HG03558 (cell line): ENCODE measurements at regions not wholly inside any gene's neighbourhood (a gene's known extent, or its start where the extent isn't known, plus 50 kb on each side); places are given as distances from the start of the nearest gene placed in this dataset.

Experiments used
- ATAC-seq: cut with Tn5 transposase; IDR thresholded peaks from one replicate; pipeline ENCODE4 v1.9.1; 2021; ENCODE audit warnings: moderate number of reproducible peaks; ENCODE audit not compliant: unreplicated experiment; ENCODE audit errors: extremely low read depth

DNA sequence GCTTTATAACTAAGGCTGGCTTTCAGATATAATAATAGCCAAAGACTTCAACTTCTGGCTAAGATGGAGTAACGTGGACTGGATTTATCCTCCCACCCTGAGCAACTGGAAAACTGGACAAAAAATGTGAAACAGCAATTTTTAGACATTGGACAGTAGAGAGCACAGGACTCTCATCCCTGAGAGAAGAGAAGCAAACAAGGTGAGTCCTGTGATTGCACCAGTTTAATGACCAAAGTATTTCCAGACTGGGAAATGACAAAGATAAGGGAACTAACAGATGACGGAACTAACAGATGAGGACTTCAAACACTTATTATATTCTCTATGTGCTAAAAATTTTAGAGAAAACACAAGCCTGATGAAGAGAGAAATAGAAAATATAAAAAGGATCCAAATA, 175.7 kb upstream of the SLC25A13 start:
- ATAC-seq, result no peak

DNA sequence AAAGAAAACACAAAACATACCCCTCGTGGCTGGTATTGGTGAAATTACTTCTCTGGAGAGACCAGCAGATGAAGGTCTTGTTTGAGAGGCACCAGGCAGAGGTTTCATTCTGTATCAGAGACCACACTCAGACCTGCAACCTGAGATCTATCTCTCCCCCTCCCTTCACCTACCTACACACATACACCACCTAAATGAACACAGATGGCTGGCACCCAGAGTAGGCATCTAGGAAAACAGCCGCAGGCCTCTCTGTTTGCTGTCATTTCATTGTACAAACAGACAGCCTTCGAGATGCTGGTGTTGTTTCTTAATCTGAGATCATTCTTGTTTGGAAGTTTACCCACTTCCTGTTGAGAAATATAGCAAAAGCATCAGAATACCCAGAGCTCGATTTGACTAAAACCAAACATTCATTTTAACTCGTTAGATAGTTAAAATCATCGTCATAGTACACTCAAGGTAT, 173.9 kb upstream of the SLC25A13 start:
- ATAC-seq, result no peak

DNA sequence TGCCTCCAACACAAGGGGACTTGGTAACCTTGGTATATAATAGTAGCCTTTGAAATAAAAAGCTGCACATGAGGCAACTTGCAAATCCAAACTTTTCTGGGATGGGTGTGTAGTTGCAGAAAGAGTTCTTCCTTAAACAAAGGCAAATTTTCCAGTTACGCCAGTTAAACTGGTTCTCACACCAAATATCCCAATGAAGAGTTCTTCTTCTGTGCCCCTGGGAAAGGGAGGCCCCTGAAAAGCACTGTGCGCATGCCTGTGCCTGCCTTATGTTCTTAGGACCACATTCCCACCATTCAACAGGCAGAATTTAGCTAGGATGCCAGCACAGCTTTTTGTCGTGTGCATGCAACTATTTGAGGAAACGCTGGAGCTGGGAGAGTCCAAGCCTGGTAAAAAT, 164.8 kb upstream of the SLC25A13 start:
- ATAC-seq, result no peak

DNA sequence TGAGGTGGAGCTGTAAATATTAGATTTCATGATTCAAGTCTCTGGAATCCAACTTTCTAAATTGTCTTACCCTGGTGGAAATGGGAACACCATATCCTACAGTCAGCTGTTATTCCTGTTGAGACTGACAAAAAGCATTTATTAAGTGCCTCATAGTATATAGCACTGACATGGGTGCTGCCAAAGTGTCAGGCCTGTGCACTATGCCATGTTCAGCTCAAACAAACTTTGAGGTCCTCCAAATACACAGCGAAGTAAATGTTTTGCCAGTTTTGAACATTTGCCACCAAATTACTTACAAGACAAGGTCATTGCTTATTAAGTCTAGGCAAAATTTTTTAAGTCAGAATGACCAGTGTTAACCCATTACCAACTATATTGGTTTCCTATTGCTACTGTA, 162.9 kb upstream of the SLC25A13 start:
- ATAC-seq, result no peak

DNA sequence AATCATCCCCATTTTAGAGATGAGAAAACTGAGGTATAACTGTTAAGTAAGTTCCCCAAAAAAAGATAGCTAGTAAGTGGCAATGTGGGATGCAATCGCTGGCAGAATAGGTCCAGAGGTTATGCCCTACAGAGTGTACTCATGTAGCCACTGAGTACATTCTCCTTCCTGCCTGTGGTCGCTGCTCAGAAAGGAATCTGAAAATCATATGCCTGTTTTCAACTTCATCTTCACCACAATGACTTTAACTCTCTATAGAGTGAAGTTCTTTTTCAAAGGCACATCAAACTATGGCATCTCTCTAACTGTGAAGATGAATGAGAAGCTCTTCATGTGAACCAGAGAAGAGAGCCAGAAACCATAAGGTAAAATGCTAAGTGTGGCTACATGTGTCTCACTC, 162.2 kb upstream of the SLC25A13 start:
- ATAC-seq, result no peak

DNA sequence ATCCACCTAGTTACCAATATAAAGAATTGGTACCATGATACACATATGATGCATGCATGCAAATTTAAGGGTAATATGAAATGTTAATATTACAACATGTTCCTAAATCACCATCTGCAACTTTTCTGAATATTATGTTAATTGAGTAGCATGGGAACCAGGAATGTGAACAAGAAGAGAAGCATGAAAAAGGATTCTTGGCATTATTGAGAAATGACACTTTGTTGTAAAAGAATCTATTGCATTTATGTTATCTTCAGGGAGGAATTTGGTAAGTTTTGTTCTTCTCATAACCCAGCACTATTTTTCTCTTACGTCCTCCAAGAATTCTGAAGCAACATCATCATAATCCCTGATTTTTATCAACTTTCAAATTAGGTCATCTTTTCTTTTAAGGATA, 159.9 kb upstream of the SLC25A13 start:
- ATAC-seq, result no peak

DNA sequence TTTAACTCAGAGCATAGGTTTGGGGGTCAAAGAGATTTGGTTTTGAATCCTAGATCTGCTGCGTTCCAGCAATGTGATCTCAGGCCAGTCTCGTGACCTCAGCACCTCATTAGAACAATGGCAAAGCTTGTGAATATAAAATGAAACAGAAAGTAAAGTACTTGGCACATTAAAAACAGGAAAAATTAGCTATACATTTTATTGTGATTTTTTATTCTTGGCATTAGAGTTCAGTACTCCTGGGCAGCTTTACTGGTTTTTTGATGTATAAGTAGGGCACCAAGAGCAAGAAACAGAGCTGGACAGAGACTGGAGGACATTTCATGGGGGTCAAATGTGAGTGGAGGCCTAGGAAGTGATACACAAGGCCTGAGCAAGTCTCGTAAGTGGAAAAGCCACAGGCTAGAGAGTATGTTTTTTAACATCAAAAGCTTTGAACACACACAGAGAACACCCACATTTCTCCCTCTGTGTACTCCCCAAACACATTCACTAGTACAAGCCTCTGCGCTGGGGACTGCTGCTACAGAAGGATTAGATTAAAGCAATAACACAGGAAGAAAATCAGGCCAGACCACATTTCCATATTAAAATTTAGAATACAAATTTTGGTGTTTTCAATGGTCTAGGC, 157.2 kb upstream of the SLC25A13 start:
- no peak for ATAC-seq

DNA sequence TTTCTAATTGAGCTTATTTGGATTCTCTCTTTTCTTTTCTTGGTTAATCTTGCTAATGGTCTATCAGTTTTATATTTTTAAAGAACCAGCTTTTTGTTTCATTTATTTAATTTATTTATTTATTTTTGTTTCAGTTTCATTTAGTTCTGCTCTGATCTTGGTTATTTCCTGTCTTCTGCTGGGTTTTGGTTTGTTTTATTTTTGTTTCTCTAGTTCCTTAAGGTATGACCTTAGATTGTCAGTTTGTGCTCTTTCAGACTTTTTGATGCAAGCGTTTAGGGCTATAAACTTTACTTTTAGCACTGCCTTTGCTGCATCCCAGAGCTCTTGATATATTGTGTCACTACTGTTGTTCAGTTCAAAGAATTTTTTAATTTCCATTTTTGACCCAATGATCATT, 149.7 kb upstream of the SLC25A13 start:
- ATAC-seq, result no peak

DNA sequence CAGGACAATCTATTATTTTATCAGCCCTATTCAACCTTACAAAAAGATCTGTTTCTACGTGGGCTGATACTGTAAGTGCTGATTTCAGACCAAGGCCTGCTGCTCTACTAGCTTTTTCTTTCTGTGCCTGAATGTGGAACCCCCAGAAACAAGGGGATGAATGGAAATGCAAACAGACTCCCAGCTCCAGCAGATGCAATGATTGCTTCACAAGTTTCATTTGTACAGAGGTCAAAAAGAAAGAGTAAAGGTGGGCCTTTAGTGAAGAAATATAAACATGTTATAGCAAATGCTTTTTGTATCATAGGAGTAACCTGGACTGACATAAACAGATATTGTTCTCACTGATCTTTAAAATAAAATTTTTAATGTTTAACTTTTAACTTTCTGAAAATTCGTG, 130.2 kb upstream of the SLC25A13 start:
- ATAC-seq, result no peak

DNA sequence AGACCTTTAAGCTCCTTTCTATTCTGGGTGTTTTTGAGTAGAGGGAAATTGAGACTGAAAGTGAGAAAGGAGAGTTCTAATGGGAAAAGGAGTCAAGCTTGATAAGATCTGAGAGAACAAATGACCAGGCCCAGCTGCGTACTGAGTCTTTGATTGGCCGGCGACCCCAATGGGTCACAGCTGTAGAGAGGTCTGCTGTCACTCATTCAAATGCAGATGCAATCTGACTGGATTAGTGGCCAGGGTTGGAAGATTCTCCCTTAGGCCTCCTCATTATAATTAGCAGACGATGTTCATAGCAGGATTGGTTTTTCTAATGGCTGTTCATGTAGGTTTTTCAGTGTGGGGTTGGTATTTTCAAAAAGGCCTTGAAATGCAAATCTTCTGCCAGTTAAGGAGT, 127.2 kb upstream of the SLC25A13 start:
- ATAC-seq, result no peak

DNA sequence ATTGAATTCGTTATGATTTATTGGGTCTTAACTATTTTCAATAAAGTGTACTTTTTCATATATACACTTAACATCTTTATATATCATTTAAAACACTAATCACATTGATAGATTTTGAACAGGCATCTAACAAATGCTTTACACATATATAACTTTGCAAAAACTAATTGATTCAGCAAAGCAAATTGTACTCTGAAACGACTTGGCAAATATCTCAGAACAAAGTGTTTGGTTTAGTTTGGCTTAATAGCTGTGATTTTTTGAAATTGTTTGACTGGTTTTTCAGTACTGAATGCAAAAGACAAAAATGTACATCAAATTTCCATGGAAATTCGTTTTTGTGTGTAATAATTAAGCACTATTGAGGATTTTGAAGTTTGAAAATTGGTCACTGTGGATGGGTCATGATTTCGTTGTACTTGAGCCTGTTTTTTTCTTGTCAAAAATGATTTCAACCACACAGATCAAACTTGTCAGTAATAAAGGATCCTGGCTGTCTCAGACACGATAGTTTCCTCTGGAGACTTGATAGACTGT, 125.3 kb upstream of the SLC25A13 start:
- ATAC-seq, result no peak

DNA sequence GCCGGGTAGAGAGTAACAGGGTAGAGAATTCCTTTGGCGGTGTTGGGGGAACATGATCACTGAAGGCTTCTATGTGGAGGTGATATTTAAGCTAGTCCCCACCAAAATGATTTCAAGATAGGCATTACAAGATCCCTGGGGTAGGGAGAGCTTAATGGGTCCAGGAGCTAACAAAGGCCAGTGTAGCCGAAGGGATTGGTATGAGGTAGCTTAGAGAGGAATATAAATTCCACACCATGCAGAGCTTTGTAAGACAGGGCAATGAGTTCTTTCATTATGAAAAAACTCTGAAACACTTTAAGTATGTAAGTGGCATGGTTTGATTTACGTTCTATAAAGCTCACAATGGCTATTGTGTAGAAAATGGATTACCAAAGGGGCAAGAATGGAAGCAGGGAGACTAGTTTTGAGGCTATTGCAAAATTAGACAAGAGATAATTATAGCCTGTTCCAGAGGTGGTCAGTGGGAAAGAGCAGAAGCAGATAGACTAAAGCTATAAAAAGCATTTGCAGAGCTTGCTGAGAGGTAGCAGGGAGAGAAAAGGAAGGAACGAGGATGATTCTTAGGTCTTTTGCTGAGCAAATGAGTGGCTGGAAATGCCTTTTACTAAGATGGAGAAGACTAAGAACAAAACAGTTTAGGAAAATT, 119.7 kb upstream of the SLC25A13 start:
- ATAC-seq, result no peak

DNA sequence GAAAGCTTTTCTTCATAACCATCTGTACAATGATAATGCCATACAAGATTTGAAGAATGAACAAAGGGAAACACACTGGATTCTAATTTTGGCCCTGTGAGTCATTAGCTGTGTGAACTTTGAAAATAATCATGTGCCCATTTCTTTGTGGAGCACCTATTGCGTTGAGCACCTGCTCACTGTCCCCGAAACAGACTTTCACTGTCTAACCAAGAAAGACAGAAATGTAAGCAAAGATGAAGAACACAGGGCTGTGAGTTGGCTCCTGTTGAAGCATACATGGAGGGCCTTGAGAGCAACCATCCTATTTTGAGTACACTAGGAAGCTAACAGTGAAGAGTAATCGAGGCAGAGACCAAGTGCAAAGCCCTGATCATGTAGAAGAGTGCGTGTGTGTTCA, 118.4 kb upstream of the SLC25A13 start:
- no peak for ATAC-seq

DNA sequence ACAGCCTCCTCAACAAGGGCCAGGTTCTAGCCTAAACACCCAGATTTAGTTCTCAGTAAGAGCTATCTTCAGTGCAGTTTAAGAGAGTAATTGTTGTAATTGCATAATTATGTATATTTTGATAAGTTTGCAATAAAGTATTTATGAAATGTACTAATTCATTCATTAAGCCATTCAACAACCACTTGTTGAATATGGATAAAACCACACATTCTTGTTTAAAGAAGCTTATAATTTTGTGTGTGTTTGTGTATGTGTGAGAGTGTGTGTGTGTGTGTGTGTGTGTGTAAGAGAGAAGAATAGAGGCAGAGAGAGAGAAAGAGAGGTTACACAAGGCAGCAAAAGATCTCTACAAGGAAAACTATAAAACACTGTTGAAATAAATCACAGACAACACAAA, 115.0 kb upstream of the SLC25A13 start:
- no peak for ATAC-seq

DNA sequence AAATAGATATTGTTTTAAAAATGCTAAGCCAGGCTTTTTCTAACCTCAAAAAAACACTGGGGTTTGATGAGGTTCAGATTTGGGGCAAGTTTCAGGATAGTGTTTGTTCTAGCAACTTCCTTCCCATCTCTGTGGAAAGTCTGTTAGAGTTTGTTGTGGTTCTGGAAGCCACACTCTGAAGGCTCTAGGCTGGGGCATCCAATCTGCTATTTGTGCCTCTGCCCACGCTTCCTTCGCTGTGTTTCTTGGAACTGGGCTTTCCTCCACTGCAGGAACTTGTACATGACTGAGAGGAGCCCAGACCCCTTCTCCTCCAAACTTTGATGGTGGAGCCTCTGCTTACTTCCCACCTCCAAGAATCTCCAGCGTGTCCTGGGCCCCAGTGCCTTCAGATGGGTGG, 108.5 kb upstream of the SLC25A13 start:
- no peak for ATAC-seq

DNA sequence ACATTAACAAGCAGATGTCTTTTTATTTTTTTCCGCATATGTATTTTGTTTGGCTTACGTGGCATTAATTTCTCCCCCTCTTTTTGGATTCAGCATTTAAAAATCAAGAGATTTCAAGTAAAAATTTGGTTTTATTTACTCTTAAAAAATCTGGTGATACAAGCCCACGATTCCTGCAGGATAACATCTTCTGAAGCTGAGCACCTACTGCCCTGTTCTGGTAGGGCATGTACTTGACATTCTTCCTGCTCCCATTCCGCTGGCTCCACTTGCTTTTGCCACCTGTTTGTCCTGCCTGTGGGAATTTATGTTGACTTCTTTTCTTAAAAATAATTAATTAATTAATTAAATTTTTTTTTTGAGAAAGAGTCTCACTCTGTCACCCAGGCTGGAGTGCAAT, 105.2 kb upstream of the SLC25A13 start:
- ATAC-seq, result no peak

DNA sequence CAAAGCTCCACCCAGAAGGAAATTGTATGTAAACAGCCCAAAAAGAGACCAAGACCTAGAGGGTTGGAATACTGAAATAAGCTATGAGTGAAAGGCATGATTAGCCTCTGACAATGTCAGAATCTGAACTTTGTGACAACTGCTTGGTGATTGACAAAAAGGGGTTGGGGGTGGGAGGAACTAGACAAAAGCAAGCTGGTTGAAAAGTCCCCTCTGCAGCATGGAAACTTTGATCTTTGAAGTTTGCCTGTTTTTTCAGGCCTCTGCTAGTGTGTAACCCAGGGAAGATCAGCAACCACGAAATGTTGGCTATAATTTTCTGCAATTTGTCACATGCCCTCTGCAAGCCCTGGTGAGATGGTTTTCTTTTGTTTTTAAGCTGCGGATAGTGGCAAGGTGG, 104.8 kb upstream of the SLC25A13 start:
- ATAC-seq, result no peak

DNA sequence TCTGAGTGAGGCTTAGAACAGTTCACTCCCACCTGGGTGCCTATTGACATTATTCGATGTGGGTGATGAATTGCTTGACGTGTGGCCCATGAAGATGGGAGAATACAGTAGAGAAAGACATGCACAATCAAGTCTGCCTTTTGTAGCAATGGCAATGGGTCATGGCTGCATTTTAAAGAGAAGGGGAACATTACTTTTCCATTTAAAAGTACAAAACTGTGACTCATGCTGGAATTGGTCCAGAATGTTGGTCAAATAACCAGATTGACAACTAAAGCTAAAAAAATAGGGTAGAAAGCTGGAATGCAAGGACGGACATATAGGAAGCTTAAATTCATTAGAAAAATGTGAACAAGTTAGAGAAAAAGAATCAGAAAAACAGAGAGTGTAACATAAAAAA, 104.1 kb upstream of the SLC25A13 start:
- no peak for ATAC-seq

DNA sequence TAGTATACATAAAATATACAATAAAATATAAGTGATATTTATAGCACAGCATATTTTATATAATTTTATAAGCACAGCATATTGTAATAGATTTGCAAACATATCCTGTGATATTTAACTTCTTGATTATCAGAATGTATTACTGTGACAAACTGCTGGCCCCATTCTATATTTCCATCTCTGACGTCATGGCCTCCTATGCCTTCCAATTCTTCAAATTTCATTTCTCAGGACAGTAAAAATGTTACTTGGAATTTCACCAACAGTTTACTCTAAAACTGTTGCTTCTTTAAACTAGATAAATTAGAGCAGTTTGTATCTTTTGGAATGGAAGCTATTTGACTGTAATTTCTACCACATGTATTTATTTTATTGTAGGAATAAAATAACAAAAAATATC, 102.5 kb upstream of the SLC25A13 start:
- ATAC-seq, result no peak

DNA sequence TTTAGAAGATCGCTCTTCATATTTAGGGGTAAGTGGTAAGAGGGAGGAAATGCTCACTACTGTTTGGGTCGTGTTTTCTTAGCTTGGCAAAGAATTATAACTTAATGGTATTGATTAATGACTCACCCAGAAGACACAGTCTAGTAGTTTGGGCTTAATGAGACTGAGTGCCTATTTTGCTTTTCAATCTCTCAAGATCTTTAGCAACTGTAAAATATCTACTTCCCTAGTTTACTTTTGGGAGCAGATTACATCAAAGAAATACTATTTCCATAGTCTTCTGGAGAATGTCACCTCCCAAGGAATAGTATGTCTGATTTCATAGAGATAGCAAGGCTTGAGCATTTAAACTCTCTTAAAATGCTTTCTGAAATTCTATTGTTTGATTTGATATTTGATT, 100.5 kb upstream of the SLC25A13 start:
- ATAC-seq, result no peak

DNA sequence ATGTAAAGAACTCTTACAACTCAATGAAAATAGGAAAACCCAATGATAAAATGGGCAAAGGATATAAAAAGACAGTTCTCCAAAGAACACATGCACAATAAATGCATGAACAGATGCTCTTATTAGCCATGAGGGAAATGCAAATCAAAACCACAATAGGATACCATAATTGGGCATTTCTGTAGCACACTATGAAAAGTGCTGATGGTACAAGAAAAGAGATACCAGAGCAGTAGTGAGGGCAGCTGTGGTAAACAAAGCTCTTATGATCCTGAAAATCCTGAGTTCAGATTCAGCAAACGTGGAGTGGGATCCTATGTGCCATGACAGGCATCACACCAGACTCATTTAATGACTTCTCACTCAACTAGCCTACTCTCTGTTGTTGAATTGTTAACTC, 96.7 kb upstream of the SLC25A13 start:
- ATAC-seq, result no peak

DNA sequence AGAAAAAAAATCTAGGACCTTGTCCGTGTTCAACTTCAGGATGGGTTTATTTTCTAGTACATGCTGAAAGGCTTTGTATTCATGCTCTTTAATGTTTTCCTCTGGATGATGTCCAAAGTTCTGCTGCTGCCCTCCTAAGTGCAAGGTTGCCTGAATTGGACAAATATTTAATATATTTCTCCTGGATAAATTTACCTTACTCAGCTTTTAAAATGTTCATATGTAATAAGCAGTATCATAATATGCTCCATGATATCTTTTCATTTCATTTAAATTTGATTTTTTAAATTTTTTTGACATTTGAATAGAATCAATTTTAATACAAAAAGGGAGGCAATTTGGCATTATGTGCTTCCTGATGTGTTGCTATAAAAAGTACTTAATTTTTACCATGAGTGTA, 95.9 kb upstream of the SLC25A13 start:
- ATAC-seq, result no peak
